Astrocyte of the cerebellum (primary cell): ENCODE measurements at regions not wholly inside any gene's neighbourhood (a gene's known extent, or its start where the extent isn't known, plus 50 kb on each side); places are given as distances from the start of the nearest gene placed in this dataset.

ENCODE experiments used
- DNase-seq: peaks from one replicate; pipeline ENCODE4 v3.0.0-alpha.2; 2011; ENCODE audit warnings: low read depth
- H3K4me3 ChIP-seq: 2 replicates; pipeline ENCODE4 v1.5.1; 2011; ENCODE audit warnings: mild to moderate bottlenecking, low read depth, low read length, moderate library complexity
- CTCF ChIP-seq: IDR thresholded peaks from 2 replicates; pipeline ENCODE4 v1.5.1; 2012; ENCODE audit warnings: low read length, low read depth, moderate library complexity, mild to moderate bottlenecking; ENCODE audit errors: missing control alignments
- in situ Hi-C: cut with HindIII; loops from 2 replicates; pipeline ENCODE4 v1.10.0; 2017; ENCODE audit warnings: low sequenced_read_pairs

GRCh38 chr5:100965291-100965690 is 62.2 kb upstream of the ST8SIA4 start:
- H3K4me3 ChIP-seq: no peak overlapping the region
- in situ Hi-C loops: no loop called here
- TF ChIP-seq CTCF: no peak
- DNase-seq: no peak
